Mesendoderm (in vitro differentiated cells): ENCODE measurements at regions not wholly inside any gene's neighbourhood (a gene's known extent, or its start where the extent isn't known, plus 50 kb on each side); places are given as distances from the start of the nearest gene placed in this dataset.

Source experiments
- DNase-seq: peaks from one replicate; pipeline ENCODE4 v3.0.0; 2013
- H2AK5ac ChIP-seq: 2 replicates; pipeline ENCODE4 v1.6.1; 2013; ENCODE audit warnings: low read length, inconsistent platforms
- H2BK120ac ChIP-seq: 2 replicates; pipeline ENCODE4 v1.6.1; 2013; ENCODE audit warnings: low read depth, mild to moderate bottlenecking, low read length, moderate library complexity, mixed read lengths
- H2BK15ac ChIP-seq: replicated peaks from 2 replicates; pipeline ENCODE4 v1.6.1; 2013; ENCODE audit warnings: low read depth, mild to moderate bottlenecking, moderate library complexity
- H2BK5ac ChIP-seq: 2 replicates; pipeline ENCODE4 v1.6.1; 2013; ENCODE audit warnings: low read length, inconsistent platforms
- H3K18ac ChIP-seq: 2 replicates; pipeline ENCODE4 v1.6.1; 2013; ENCODE audit warnings: mild to moderate bottlenecking, low read length, mixed read lengths
- H3K23ac ChIP-seq: one replicate; pipeline ENCODE4 v1.6.1; 2013; ENCODE audit warnings: low read length
- H3K27ac ChIP-seq: 2 replicates; pipeline ENCODE4 v1.5.1; 2013; ENCODE audit warnings: low read depth, mild to moderate bottlenecking, inconsistent platforms, low read length, moderate library complexity
- H3K27me3 ChIP-seq: 2 replicates; pipeline ENCODE4 v1.6.1; 2013; ENCODE audit warnings: low read length, control low read depth, mild to moderate bottlenecking, inconsistent platforms; ENCODE audit not compliant: insufficient read depth, poor library complexity
- H3K36me3 ChIP-seq: 2 replicates; pipeline ENCODE4 v1.6.1; 2013; ENCODE audit warnings: low read length, inconsistent platforms; ENCODE audit not compliant: control insufficient read depth, insufficient read depth
- H3K4ac ChIP-seq: one replicate; pipeline ENCODE4 v1.6.1; 2013; ENCODE audit warnings: low read depth, mild to moderate bottlenecking, low read length, moderate library complexity
- H3K4me1 ChIP-seq: 2 replicates; pipeline ENCODE4 v1.6.1; 2013; ENCODE audit warnings: low read depth, low read length, inconsistent platforms; ENCODE audit not compliant: control insufficient read depth
- H3K4me2 ChIP-seq: 2 replicates; pipeline ENCODE4 v1.6.1; 2013; ENCODE audit warnings: low read length
- H3K4me3 ChIP-seq: 2 replicates; pipeline ENCODE4 v1.5.1; 2013; ENCODE audit warnings: mild to moderate bottlenecking, low read length
- H3K56ac ChIP-seq: one replicate; pipeline ENCODE4 v1.6.1; 2013; ENCODE audit warnings: low read length
- H3K79me1 ChIP-seq: 2 replicates; pipeline ENCODE4 v1.6.1; 2013; ENCODE audit warnings: low read length, inconsistent platforms
- H3K79me2 ChIP-seq: 2 replicates; pipeline ENCODE4 v1.6.1; 2013; ENCODE audit warnings: mild to moderate bottlenecking, low read length; ENCODE audit not compliant: control insufficient read depth, insufficient read depth
- H3K9ac ChIP-seq: 2 replicates; pipeline ENCODE4 v1.6.1; 2013; ENCODE audit warnings: low read length, inconsistent platforms
- H4K5ac ChIP-seq: one replicate; pipeline ENCODE4 v1.6.1; 2013; ENCODE audit warnings: low read length
- H4K8ac ChIP-seq: one replicate; pipeline ENCODE4 v1.6.1; 2013; ENCODE audit warnings: low read depth, mild to moderate bottlenecking, control low read depth, low read length, moderate library complexity
- WGBS: extraction: QIAGEN DNeasy Blood & Tissue Kit; methylation state at CpG from one replicate; pipeline ENCODE4 v1.1.7; 2013; ENCODE audit warnings: low lambda C conversion rate, missing lambda C conversion rate; ENCODE audit not compliant: insufficient coverage; ENCODE audit errors: extremely low coverage; 5-methylcytosine and 5-hydroxymethylcytosine counted together

DNA sequence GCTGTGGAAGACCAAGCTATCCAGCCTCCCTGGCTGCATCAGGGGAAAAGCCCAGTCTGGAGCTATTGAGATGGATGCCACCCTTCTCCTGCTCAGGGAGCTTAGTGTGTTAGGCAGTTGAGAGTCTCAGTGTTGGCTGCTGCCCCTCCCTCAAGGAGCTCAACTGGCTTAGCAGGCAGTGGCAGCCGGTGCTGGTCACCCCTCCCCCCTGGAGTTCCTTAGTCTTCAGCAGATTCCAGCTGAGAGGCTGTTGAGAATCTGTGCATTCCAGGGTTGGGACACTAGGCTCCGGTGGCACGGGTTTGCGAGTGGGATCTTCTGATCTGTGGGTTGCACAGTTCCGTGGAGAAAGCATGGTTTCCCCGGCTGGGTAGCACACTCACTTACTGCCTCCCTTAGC, 883.8 kb downstream of the NSUN3 start:
- no peak overlapping the region for H3K23ac ChIP-seq
- H3K4ac ChIP-seq: no peak overlapping the region
- no peak overlapping the region for H2AK5ac ChIP-seq
- H2BK120ac ChIP-seq: no peak overlapping the region
- no peak overlapping the region for H3K4me3 ChIP-seq
- H2BK5ac ChIP-seq: no peak overlapping the region
- H3K79me2 ChIP-seq: no peaks in the 10 kb centered on the region
- no peak overlapping the region for H3K4me2 ChIP-seq
- no peaks in the 10 kb centered on the region for H3K27me3 ChIP-seq
- H4K8ac ChIP-seq: no peak overlapping the region
- H4K5ac ChIP-seq: no peak overlapping the region
- WGBS: no CpG with 5 or more reads among the region's 6 CpGs
- no peak overlapping the region for H3K27ac ChIP-seq
- no peak overlapping the region for H3K56ac ChIP-seq
- no peaks in the 10 kb centered on the region for H3K4me1 ChIP-seq
- DNase-seq: no peak
- no peaks in the 10 kb centered on the region for H3K79me1 ChIP-seq
- no peaks in the 10 kb centered on the region for H3K36me3 ChIP-seq
- H3K9ac ChIP-seq: no peak overlapping the region
- no peak overlapping the region for H3K18ac ChIP-seq
- H2BK15ac ChIP-seq: no peak overlapping the region

DNA sequence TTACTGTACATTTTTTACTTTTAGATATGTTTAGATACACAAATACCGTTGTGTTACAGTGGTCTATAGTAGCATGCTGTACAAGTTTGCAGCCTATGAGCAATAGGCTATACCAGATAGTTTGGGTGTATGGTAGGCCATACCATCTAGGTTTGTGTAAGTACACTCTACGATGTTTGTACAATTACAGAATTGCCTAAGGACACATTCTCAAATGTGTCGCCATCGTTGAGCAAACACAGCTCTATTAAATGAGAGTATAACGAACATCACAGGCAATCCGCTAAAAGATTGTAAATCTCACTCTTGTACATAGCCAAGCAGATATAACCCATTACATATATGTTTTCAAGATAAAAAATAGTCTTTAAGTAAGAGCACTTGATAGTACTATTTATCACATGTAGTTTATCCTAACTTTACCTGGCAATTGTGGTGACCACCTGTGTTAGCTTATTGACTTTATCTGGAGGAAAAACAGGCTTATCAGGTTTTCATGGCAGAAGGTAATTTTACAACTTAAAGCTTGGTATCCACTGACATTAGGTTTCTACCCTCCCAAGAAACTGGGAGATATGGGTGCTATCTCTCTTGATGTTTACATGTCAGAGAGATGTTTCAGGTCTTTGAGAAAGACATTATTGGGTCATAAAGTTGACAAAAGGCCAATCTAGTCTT, 898.7 kb downstream of the NSUN3 start:
- Histone ChIP-seq H3K79me1 (no peaks in the 10 kb centered on the region), H3K56ac (no peak overlapping the region), H2AK5ac (no peak overlapping the region), H3K36me3 (no peaks in the 10 kb centered on the region), H3K4ac (no peak overlapping the region), H3K27me3 (no peaks in the 10 kb centered on the region), H3K4me1 (no peaks in the 10 kb centered on the region), H3K4me3 (no peak overlapping the region), H3K27ac (no peak overlapping the region), H2BK5ac (no peak overlapping the region), H3K79me2 (no peaks in the 10 kb centered on the region), H3K4me2 (no peak overlapping the region), H4K8ac (no peak overlapping the region), H3K18ac (no peak overlapping the region), H2BK15ac (no peak overlapping the region), H3K23ac (no peak overlapping the region), H3K9ac (no peak overlapping the region), H2BK120ac (no peak overlapping the region), H4K5ac (no peak overlapping the region)
- peak; percentile 0 for DNase-seq
- WGBS: no CpG with 5 or more reads among the region's 6 CpGs

DNA sequence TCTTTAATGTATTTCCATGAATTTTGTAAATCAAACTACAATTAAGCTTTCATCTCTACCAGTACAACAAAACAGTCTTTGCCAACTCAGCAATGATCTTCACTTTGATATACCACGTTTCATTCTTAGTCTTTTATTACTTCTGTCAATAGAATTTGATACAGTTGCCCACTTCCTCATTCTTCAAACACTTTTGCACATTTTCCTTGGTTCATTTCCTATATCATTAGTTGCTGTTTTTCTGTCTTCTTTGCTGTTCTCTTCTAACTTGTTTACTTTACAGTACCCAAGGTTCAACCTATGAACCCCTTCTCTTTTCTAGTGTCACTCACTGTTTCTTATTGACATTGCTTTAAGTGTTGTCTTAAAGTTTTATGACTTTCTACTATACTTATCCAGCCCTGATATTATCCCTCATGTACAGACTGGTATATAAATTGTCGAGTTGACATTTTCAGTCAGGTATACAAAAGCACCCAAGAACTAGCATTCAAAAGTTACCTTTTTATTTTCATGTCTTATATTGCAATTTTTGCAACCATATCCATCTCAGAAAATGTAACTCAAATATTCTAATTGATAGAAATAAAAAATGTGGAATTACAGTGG, 903.1 kb downstream of the NSUN3 start:
- Histone ChIP-seq H3K4me3 (no peak overlapping the region), H3K4me1 (no peaks in the 10 kb centered on the region), H3K18ac (no peak overlapping the region), H2AK5ac (no peak overlapping the region), H4K8ac (no peak overlapping the region), H4K5ac (no peak overlapping the region), H2BK120ac (no peak overlapping the region), H3K79me2 (no peaks in the 10 kb centered on the region), H3K79me1 (no peaks in the 10 kb centered on the region), H2BK5ac (no peak overlapping the region), H3K23ac (no peak overlapping the region), H3K4ac (no peak overlapping the region), H2BK15ac (no peak overlapping the region), H3K9ac (no peak overlapping the region), H3K4me2 (no peak overlapping the region), H3K27me3 (no peaks in the 10 kb centered on the region), H3K36me3 (no peaks in the 10 kb centered on the region), H3K56ac (no peak overlapping the region), H3K27ac (no peak overlapping the region)
- DNase-seq: no peak
- no CpG with 5 or more reads among the region's 2 CpGs for WGBS

DNA sequence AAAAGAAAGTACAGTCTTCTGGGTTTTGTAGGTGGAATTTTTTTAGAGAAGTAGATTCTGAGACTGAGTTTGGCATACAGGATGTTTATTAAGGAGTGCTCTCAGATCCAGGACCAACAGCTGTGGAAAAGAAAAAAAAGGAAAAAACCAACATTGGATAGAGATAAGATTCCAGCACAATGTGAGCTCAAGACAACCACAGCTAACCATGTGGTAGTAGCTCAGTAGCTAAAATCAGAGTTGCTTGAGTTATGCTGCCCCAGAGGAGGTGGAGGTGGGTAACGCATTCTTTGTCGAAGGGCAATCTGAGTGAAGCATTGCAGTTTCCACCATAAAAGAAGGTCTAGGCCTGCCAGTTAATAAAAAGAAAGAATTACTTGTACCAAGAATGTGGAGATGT, 904.3 kb downstream of the NSUN3 start:
- H3K18ac ChIP-seq: no peak overlapping the region
- WGBS: no CpG with 5 or more reads among the region's 2 CpGs

DNA sequence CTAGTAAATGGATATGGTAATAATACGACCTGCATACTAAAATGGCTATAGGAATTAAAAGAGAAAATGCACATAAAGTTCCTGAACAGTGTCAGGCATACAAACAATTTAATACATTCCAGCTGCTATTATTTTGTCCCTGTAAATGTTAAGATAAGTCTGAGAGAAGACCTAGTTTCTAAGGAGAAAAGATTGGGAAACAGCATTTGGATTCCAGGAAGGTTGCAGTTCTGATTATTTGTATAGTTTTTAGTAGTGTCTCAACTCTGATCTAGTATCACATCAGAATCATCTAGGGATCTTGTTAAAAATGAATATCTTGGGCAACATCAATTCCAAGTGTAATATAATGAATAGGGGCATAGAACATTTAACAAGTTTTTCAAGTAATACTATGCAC, 905.7 kb downstream of the NSUN3 start:
- no peak overlapping the region for H3K4ac ChIP-seq
- H2AK5ac ChIP-seq: no peak overlapping the region
- H3K4me1 ChIP-seq: no peaks in the 10 kb centered on the region
- no peaks in the 10 kb centered on the region for H3K27me3 ChIP-seq
- H3K4me2 ChIP-seq: no peak overlapping the region
- no peak for DNase-seq
- no peak overlapping the region for H3K27ac ChIP-seq
- H2BK5ac ChIP-seq: no peak overlapping the region
- no peak overlapping the region for H4K5ac ChIP-seq
- no peaks in the 10 kb centered on the region for H3K36me3 ChIP-seq
- H3K79me2 ChIP-seq: no peaks in the 10 kb centered on the region
- no peaks in the 10 kb centered on the region for H3K79me1 ChIP-seq
- H3K23ac ChIP-seq: no peak overlapping the region
- no peak overlapping the region for H3K4me3 ChIP-seq
- no peak overlapping the region for H4K8ac ChIP-seq
- WGBS: no CpG with 5 or more reads among the region's 1 CpG
- no peak overlapping the region for H2BK120ac ChIP-seq
- no peak overlapping the region for H3K18ac ChIP-seq
- no peak overlapping the region for H2BK15ac ChIP-seq
- H3K9ac ChIP-seq: no peak overlapping the region
- no peak overlapping the region for H3K56ac ChIP-seq

More for the DNA sequence above, 904.3 kb downstream of the NSUN3 start:
- H3K4me2 ChIP-seq: no peak overlapping the region
- H2BK120ac ChIP-seq: no peak overlapping the region
- H3K4me1 ChIP-seq: no peaks in the 10 kb centered on the region
- no peak overlapping the region for H2BK5ac ChIP-seq
- no peaks in the 10 kb centered on the region for H3K36me3 ChIP-seq
- H3K4ac ChIP-seq: no peak overlapping the region
- H2AK5ac ChIP-seq: no peak overlapping the region
- H2BK15ac ChIP-seq: no peak overlapping the region
- no peak overlapping the region for H3K4me3 ChIP-seq
- H4K5ac ChIP-seq: no peak overlapping the region
- no peak overlapping the region for H3K56ac ChIP-seq
- H3K79me2 ChIP-seq: no peaks in the 10 kb centered on the region
- H3K27me3 ChIP-seq: no peaks in the 10 kb centered on the region
- no peak overlapping the region for H3K27ac ChIP-seq
- no peaks in the 10 kb centered on the region for H3K79me1 ChIP-seq
- no peak overlapping the region for H3K23ac ChIP-seq
- DNase-seq: peak; percentile 6
- H3K9ac ChIP-seq: no peak overlapping the region
- no peak overlapping the region for H4K8ac ChIP-seq

DNA sequence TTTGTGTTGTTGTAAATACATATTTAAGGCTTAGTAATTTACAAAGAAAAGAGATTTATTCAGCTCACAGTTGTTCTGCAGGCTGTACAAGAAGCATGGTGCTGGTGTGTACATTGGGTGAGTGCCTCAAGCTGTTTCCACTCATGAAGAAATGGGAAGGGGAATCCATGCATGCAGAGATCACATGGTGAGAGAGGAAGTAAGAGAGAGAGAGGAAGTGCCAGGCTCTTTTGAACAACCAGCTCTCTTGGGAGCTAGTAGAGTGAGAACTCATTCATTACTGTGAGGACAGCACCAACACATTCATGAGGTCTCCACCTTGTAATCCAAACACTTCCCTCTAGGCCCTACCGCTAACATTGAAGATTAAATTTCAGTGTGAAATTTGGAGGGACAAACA, 909.2 kb downstream of the NSUN3 start:
- WGBS: no CpG with 5 or more reads among the region's 1 CpG
- H3K9ac ChIP-seq: no peak overlapping the region
- no peak for DNase-seq

More for the DNA sequence above, 909.2 kb downstream of the NSUN3 start:
- no peak overlapping the region for H3K4ac ChIP-seq
- no peak overlapping the region for H3K4me3 ChIP-seq
- no peak overlapping the region for H3K23ac ChIP-seq
- no peak overlapping the region for H3K27ac ChIP-seq
- no peak overlapping the region for H3K18ac ChIP-seq
- no peak overlapping the region for H3K4me2 ChIP-seq
- H3K27me3 ChIP-seq: no peaks in the 10 kb centered on the region
- no peak overlapping the region for H2BK15ac ChIP-seq
- no peaks in the 10 kb centered on the region for H3K4me1 ChIP-seq
- H2BK5ac ChIP-seq: no peak overlapping the region
- H3K36me3 ChIP-seq: no peaks in the 10 kb centered on the region
- H4K8ac ChIP-seq: no peak overlapping the region
- no peaks in the 10 kb centered on the region for H3K79me2 ChIP-seq
- H2BK120ac ChIP-seq: no peak overlapping the region
- H2AK5ac ChIP-seq: no peak overlapping the region
- no peak overlapping the region for H3K56ac ChIP-seq
- no peaks in the 10 kb centered on the region for H3K79me1 ChIP-seq
- H4K5ac ChIP-seq: no peak overlapping the region
